Stimulated activated CD4-positive, alpha-beta T cell treated with anti-CD3 and anti-CD28 coated beads, Interleukin-1b, Interleukin-23, amount 100 ng/mL, for 1 hour (primary cell): ENCODE measurements at regions not wholly inside any gene's neighbourhood (a gene's known extent, or its start where the extent isn't known, plus 50 kb on each side); places are given as distances from the start of the nearest gene placed in this dataset.

ENCODE experiments used
- DNase-seq, 2 donors: peaks; one replicate each; pipeline ENCODE4 v3.0.0-alpha.2; 2020; ENCODE audit warnings: low read depth in 2 of 2

DNA sequence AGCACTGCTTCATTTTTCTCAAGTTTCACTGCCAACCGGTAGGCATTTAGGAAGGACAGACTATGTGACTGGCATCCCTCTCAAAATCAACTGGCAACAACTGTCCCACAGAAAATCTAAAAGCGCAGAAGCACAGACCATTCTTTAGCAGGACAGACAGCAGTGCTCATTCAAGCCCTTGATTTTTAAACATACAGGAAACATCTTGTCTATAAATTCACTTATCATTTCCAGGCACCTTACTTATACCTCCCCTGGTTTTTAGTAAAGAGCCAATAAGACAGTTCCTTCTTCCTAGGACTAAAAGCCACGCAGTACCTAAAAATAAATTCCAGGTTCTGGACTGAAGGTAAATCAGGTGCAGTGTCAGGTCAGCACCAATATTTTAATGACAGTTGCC, 343.2 kb upstream of the WWC1 start:
- no peak for DNase-seq

DNA sequence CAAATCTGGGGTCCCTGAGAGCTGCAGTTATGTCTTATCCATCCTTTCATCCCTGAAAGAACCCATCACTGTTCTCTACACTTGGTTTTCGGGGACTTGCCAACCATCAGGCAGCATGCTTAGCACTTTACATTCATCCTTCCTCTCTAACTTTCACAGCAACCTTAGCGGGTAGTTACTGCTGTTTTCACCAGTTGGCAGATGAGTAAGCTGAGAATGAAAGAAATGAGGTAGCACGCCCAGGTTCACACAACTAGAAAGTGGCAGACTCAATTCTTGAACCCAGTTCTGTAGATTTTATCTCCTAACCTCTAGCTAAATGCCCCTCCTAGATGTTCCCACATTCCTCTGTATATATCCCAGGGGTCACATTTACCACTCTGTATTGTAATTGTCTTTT, 342.0 kb upstream of the WWC1 start:
- DNase-seq: no peak

DNA sequence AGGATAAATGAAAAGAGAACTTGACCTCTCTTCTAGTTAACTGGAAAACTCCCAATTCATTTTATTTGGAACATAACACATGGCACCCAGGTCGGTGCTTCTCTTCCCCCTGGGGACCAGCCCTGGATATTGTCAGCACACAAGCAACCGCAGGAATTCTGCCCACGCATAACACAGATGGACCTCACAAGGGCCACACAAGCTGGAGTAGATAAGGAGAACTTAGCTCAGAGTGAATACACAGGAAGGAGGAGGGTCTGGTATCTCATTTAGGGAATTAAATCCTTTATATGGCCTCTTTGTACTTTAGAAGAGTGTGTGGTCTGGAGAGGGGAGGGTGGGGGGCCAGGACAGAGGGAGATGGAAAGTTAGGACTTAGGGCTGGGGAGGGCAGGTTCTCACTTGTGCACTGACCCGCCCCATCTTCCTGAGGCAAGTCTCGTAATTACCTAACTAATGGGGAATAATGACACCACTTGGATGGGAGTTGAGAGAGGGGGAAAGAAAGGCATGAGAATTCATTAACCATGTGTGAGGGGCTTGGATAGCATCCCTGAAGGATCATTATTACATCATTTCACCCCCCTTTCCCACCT, 341.2 kb upstream of the WWC1 start:
- DNase-seq: no peak

- no peak for DNase-seq
These were observed 340.3 kb upstream of the WWC1 start for GRCh38 chr5:167951116-167951515.

GRCh38 chr5:167952278-167952995, 339.0 kb upstream of the WWC1 start:
- DNase-seq: no peak

DNA sequence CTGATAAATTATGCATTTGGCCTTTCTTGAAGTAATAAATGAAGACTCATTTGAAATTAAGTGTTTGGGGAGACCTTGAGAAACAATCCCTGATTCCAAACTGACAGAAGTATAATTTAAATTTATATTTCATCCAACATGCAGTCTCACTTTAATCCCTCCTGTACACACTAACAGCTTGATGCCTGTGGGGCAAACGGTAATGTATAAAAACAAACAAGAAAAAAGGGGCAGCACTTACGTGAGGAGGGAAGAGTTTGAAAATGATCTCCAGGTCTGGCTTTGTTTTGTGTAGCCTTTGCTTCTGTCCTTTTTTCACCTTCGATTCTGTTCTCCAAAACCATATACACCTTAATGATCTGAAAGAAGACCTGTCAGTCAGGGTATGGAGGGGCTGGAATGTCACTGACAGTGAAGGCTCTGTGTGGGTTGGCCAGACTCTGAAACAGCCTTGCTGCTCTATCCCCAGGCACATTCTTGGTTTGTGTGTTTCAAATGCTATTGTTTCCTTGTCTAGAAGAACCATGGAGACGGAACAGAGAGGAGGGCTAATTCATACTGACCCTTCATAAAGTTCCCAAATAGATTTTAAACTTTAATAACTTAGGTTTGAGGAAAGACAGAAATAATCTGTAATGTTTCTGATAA, 338.2 kb upstream of the WWC1 start:
- DNase-seq: no peak

DNA sequence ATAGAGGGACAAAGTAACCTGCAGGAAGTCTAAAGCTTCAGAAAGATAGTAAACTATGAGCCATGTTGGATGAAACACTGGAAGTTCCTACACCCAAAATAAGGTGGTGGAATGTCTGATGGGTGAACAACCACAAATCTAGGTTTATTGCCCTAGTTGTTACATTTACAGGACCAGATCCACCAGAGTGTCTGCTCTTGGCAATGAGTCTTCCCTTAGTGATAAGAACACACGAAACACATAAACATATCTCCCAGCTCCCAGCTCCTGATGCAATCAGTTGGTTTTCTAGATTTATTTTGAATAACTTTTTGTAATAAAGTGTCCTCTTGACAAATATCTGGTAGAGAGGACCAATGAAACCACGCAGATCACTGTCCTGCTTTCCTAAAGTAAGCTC, 329.7 kb upstream of the WWC1 start:
- no peak for DNase-seq

- no peak for DNase-seq
These were observed 326.9 kb upstream of the WWC1 start for GRCh38 chr5:167964529-167964928.

DNA sequence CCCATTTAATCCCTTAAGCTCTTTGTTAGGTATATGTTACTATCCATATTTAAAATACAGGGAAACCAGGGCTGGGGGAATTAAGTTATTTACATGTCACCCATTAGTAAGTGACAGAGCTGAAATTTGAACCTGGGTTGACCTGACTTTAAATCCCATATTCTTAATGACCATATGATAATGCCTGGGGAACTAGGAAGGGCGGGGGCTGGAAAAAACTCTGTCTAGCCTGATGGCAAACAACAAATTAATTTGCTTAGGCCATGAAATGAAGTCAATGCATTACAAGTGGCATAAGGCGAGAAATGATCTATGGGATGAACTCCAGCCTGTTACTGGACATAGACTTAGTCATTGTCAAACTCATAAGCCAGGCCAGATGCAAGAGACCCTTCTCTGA, 325.7 kb upstream of the WWC1 start:
- no peak for DNase-seq

GRCh38 chr5:167966979-167967378, 324.5 kb upstream of the WWC1 start:
- no peak for DNase-seq

GRCh38 chr5:167967494-167968177, 323.8 kb upstream of the WWC1 start:
- no peak for DNase-seq

- no peak for DNase-seq
These were observed 322.6 kb upstream of the WWC1 start for GRCh38 chr5:167968837-167969236.

DNA sequence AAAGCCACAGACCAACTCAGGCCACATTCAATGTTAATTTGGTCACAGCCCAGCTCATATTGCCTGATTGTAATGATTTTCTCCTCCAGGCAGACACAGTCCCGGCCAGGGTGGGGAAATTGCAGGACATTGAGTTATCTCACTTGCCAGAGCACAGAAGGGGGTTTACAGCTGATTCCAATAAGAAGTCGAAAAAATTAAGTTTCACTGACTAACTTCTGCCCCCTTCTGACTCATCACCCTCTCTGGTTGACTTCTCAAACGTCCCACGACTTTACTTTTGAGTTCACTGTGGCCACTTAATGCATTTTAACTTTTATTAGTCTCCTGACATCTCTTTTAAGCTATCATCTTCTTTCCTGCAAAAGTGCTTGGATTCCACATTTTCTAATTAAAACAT, 321.4 kb upstream of the WWC1 start:
- DNase-seq: no peak

GRCh38 chr5:167971706-167972105, 319.7 kb upstream of the WWC1 start:
- DNase-seq: no peak

DNA sequence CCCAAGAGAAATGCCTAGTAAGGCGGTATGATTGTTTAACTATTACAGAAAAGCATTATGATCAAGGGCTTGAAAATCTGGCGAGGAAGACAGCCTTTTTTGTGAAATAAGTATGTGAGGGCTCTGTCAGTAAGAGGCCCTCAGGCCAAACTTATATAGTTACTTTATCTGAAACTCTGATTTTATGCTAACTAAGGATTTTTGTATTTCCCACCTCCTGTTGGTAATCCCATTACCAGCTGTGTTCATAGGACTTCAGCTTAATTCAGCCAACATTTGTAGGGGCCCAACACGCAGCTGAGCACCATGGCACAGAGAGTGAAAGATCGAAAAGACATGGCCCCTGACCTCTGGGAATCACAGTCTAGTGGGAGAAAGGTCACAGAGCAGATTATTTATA, 318.3 kb upstream of the WWC1 start:
- DNase-seq: no peak

- no peak for DNase-seq
These were observed 306.5 kb upstream of the WWC1 start for GRCh38 chr5:167984951-167985350.

GRCh38 chr5:167985373-167985772, 306.1 kb upstream of the WWC1 start:
- no peak for DNase-seq

DNA sequence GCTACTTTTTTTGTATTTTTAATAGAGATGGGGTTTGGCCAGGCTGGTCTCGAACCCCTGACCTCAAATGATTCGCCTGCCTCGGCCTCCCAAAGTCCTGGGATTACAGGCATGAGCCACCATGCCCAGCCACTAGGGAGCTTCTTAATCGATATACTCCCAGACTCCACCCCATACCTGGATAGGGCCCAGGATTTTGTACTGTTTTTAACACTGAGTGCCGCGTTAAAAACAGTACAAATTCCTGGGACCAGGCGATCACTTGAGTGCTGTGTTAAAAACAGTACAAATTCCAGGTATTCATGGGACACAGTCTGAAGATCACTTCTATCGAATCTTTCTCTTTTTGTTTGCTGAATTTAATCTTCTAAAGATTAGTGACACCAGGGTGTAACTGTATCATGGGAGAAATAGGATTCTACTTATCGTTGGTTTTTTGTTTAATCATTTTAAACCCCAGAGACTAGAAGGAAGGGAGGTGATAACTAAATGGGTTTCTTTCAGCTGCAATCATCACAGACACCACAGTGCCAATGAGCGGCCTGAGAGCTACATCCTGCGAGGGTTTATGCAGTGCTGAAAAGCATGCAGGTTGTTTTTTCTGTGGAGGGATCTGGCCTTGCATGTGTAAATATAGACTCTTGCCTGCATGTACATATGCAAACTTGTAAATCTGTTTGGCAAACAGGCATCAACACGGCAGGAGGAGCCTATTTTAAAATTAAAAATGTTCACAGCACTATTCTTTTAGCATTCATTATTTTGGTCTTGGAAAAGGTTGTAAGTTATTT, 303.8 kb upstream of the WWC1 start:
- no peak for DNase-seq

GRCh38 chr5:167992868-167993267, 298.6 kb upstream of the WWC1 start:
- no peak for DNase-seq

DNA sequence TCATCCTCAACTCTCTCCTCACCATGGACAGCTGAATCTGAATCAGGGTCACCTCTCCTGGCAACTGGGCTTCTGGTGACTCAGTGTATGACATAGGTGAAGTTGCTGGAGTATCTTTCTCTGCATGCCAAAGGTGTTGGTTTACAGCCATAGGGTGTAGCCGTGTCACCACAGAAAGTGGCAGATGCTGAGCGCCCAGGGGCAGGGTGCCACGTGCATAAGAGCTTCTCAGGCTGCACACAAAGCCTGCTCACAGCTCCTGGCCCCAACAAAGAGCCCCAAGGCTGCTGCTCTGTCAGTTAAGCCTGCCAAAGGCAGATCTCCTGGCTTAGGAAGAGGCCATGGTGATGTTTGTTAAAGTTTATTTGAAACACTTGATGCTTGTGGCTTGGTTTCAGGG, 297.7 kb upstream of the WWC1 start:
- no peak for DNase-seq

DNA sequence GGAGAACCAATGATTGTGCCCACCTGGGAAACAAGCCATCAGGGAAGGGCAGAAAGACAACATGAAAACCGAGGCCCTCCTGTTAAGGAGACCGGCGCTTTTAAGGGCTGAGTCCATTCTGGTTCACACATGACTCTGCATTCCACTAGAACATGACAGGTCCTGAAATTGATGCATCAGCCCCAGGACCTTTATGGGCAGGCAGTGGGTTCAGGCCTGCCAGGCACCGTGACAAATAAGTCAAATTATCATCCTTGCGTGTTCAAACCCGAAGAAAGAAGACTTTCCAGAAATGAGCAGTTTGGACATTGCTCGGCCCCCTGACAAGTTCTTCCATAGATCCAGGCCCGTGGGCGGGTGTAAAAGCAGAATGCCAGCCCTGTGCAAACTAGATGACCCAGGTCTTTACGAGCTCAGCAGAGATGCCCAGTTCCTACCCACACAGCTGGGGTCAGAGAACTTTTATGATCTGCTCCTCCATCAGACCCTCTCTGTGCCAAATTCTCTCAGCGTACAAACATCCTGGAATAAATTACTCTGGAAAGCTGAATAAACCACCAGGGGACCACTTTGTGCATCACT, 295.5 kb upstream of the WWC1 start:
- DNase-seq: no peak
